ENCODE measurements at regions not wholly inside any gene's neighbourhood (a gene's known extent, or its start where the extent isn't known, plus 50 kb on each side); places are given as distances from the start of the nearest gene placed in this dataset.
"Not testable (repeated sequence)": the region's sequence is repeated elsewhere in the genome, so short reads cannot be mapped to it uniquely, and the experiment has no call there.

GRCh38 chr6:57870083-57870482, 552.7 kb downstream of the PRIM2 start:
- not testable (repeated sequence) for H3K4me3 ChIP-seq (ENCODE audit: low read depth, low read length); H3K27ac ChIP-seq (ENCODE audit: low read depth, low read length); H2AFZ ChIP-seq (ENCODE audit: low read length, unreplicated experiment); H3K36me3 ChIP-seq (ENCODE audit: insufficient read depth, low read length); H3K79me2 ChIP-seq (ENCODE audit: control insufficient read depth, insufficient read depth, low read length, unreplicated experiment); H3K4me1 ChIP-seq (ENCODE audit: control insufficient read depth, insufficient read depth, low read length, unreplicated experiment); H3K27me3 ChIP-seq (ENCODE audit: insufficient read depth, low read length)

GRCh38 chr6:57873424-57873823, 556.0 kb downstream of the PRIM2 start:
- not testable (repeated sequence) for H3K27ac ChIP-seq (ENCODE audit: low read depth, low read length); H3K36me3 ChIP-seq (ENCODE audit: insufficient read depth, low read length); H3K4me1 ChIP-seq (ENCODE audit: control insufficient read depth, insufficient read depth, low read length, unreplicated experiment)

GRCh38 chr6:57876659-57877058, 559.2 kb downstream of the PRIM2 start:
- H3K36me3 ChIP-seq (ENCODE audit: insufficient read depth, low read length); H3K79me2 ChIP-seq (ENCODE audit: control insufficient read depth, insufficient read depth, low read length, unreplicated experiment); H3K27me3 ChIP-seq (ENCODE audit: insufficient read depth, low read length); H2AFZ ChIP-seq (ENCODE audit: low read length, unreplicated experiment); H3K27ac ChIP-seq (ENCODE audit: low read depth, low read length); H3K4me3 ChIP-seq (ENCODE audit: low read depth, low read length); H3K4me1 ChIP-seq (ENCODE audit: control insufficient read depth, insufficient read depth, low read length, unreplicated experiment): not testable (repeated sequence)

More at GRCh38 chr6:57873424-57873823, 556.0 kb downstream of the PRIM2 start:
- H2AFZ ChIP-seq (ENCODE audit: low read length, unreplicated experiment); H3K4me3 ChIP-seq (ENCODE audit: low read depth, low read length); H3K27me3 ChIP-seq (ENCODE audit: insufficient read depth, low read length); H3K79me2 ChIP-seq (ENCODE audit: control insufficient read depth, insufficient read depth, low read length, unreplicated experiment): not testable (repeated sequence)

- H2AFZ ChIP-seq (ENCODE audit: low read length, unreplicated experiment); H3K4me3 ChIP-seq (ENCODE audit: low read depth, low read length); H3K27me3 ChIP-seq (ENCODE audit: insufficient read depth, low read length); H3K4me1 ChIP-seq (ENCODE audit: control insufficient read depth, insufficient read depth, low read length, unreplicated experiment); H3K27ac ChIP-seq (ENCODE audit: low read depth, low read length); H3K79me2 ChIP-seq (ENCODE audit: control insufficient read depth, insufficient read depth, low read length, unreplicated experiment); H3K36me3 ChIP-seq (ENCODE audit: insufficient read depth, low read length): not testable (repeated sequence)
Measured at GRCh38 chr6:57877729-57878128, 560.3 kb downstream of the PRIM2 start.

- H3K36me3 ChIP-seq (ENCODE audit: insufficient read depth, low read length); H2AFZ ChIP-seq (ENCODE audit: low read length, unreplicated experiment); H3K79me2 ChIP-seq (ENCODE audit: control insufficient read depth, insufficient read depth, low read length, unreplicated experiment); H3K4me1 ChIP-seq (ENCODE audit: control insufficient read depth, insufficient read depth, low read length, unreplicated experiment); H3K27me3 ChIP-seq (ENCODE audit: insufficient read depth, low read length); H3K27ac ChIP-seq (ENCODE audit: low read depth, low read length); H3K4me3 ChIP-seq (ENCODE audit: low read depth, low read length): not testable (repeated sequence)
Measured at GRCh38 chr6:57878792-57879191, 561.4 kb downstream of the PRIM2 start.

- not testable (repeated sequence) for H3K79me2 ChIP-seq (ENCODE audit: control insufficient read depth, insufficient read depth, low read length, unreplicated experiment); H3K27ac ChIP-seq (ENCODE audit: low read depth, low read length); H3K27me3 ChIP-seq (ENCODE audit: insufficient read depth, low read length); H3K4me1 ChIP-seq (ENCODE audit: control insufficient read depth, insufficient read depth, low read length, unreplicated experiment); H3K4me3 ChIP-seq (ENCODE audit: low read depth, low read length); H2AFZ ChIP-seq (ENCODE audit: low read length, unreplicated experiment); H3K36me3 ChIP-seq (ENCODE audit: insufficient read depth, low read length)
Measured at GRCh38 chr6:57898850-57899249, 581.4 kb downstream of the PRIM2 start.

- not testable (repeated sequence) for H3K79me2 ChIP-seq (ENCODE audit: control insufficient read depth, insufficient read depth, low read length, unreplicated experiment); H3K4me3 ChIP-seq (ENCODE audit: low read depth, low read length); H3K36me3 ChIP-seq (ENCODE audit: insufficient read depth, low read length); H2AFZ ChIP-seq (ENCODE audit: low read length, unreplicated experiment); H3K27ac ChIP-seq (ENCODE audit: low read depth, low read length); H3K27me3 ChIP-seq (ENCODE audit: insufficient read depth, low read length); H3K4me1 ChIP-seq (ENCODE audit: control insufficient read depth, insufficient read depth, low read length, unreplicated experiment)
Measured at GRCh38 chr6:57900687-57901399, 583.4 kb downstream of the PRIM2 start.

GRCh38 chr6:57901445-57901844, 584.0 kb downstream of the PRIM2 start:
- H3K4me3 ChIP-seq (ENCODE audit: low read depth, low read length); H3K79me2 ChIP-seq (ENCODE audit: control insufficient read depth, insufficient read depth, low read length, unreplicated experiment); H2AFZ ChIP-seq (ENCODE audit: low read length, unreplicated experiment); H3K4me1 ChIP-seq (ENCODE audit: control insufficient read depth, insufficient read depth, low read length, unreplicated experiment); H3K27me3 ChIP-seq (ENCODE audit: insufficient read depth, low read length); H3K36me3 ChIP-seq (ENCODE audit: insufficient read depth, low read length); H3K27ac ChIP-seq (ENCODE audit: low read depth, low read length): not testable (repeated sequence)

GRCh38 chr6:57904356-57904755, 586.9 kb downstream of the PRIM2 start:
- H3K27ac ChIP-seq (ENCODE audit: low read depth, low read length); H3K27me3 ChIP-seq (ENCODE audit: insufficient read depth, low read length); H3K4me1 ChIP-seq (ENCODE audit: control insufficient read depth, insufficient read depth, low read length, unreplicated experiment); H3K79me2 ChIP-seq (ENCODE audit: control insufficient read depth, insufficient read depth, low read length, unreplicated experiment); H2AFZ ChIP-seq (ENCODE audit: low read length, unreplicated experiment); H3K4me3 ChIP-seq (ENCODE audit: low read depth, low read length); H3K36me3 ChIP-seq (ENCODE audit: insufficient read depth, low read length): not testable (repeated sequence)

- not testable (repeated sequence) for H3K27me3 ChIP-seq (ENCODE audit: insufficient read depth, low read length); H3K4me1 ChIP-seq (ENCODE audit: control insufficient read depth, insufficient read depth, low read length, unreplicated experiment); H3K27ac ChIP-seq (ENCODE audit: low read depth, low read length); H3K79me2 ChIP-seq (ENCODE audit: control insufficient read depth, insufficient read depth, low read length, unreplicated experiment); H3K36me3 ChIP-seq (ENCODE audit: insufficient read depth, low read length); H3K4me3 ChIP-seq (ENCODE audit: low read depth, low read length); H2AFZ ChIP-seq (ENCODE audit: low read length, unreplicated experiment)
Measured at GRCh38 chr6:57915300-57915699, 597.9 kb downstream of the PRIM2 start.

- not testable (repeated sequence) for H3K4me1 ChIP-seq (ENCODE audit: control insufficient read depth, insufficient read depth, low read length, unreplicated experiment); H3K36me3 ChIP-seq (ENCODE audit: insufficient read depth, low read length); H3K4me3 ChIP-seq (ENCODE audit: low read depth, low read length); H2AFZ ChIP-seq (ENCODE audit: low read length, unreplicated experiment); H3K27ac ChIP-seq (ENCODE audit: low read depth, low read length); H3K27me3 ChIP-seq (ENCODE audit: insufficient read depth, low read length); H3K79me2 ChIP-seq (ENCODE audit: control insufficient read depth, insufficient read depth, low read length, unreplicated experiment)
Measured at GRCh38 chr6:57942966-57943365, 625.5 kb downstream of the PRIM2 start.
